NCI-H1694 treated with DMSO at 0.1 percent for 48 hours (cell line): ENCODE measurements at regions not wholly inside any gene's neighbourhood (a gene's known extent, or its start where the extent isn't known, plus 50 kb on each side); places are given as distances from the start of the nearest gene placed in this dataset.

Experiments
- DNase-seq: peaks from one replicate; lab custom pipeline; 2025; lab: John Stamatoyannopoulos, UW

DNA sequence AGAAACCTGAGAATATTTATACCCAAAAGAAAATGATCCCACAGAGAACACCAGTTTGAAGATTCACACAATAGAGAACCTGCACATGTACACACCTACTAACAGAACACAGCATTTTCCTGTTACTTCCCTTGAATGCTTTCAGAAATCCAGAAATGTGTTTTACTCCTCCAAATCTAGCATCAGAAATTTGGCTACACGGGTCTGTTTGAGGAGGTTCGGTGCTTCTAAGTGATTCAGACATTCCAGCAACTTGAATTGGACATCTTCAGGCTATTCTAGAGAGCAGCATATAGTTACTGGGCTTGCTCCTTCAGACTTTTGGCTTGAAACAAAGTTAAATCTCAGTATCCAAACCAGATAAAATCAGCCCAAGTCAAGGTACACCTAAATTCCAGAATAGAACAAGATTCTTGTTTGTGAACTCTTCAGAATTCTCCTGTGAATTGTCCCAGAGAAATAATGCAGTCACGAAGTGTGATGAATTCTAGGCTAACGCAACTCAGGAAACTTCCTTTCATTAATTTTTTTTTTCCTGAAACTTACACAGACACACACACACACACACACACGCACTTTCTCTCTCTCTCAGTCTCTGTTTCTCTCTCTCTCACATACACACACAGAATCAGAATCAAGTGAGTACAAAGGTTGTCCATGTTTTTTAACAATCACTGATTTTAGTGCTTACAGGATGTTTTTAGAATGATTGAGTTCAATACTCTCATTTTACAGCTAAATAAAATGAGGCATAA lies 278.4 kb upstream of the SNX7 start:
- DNase-seq = no peak

DNA sequence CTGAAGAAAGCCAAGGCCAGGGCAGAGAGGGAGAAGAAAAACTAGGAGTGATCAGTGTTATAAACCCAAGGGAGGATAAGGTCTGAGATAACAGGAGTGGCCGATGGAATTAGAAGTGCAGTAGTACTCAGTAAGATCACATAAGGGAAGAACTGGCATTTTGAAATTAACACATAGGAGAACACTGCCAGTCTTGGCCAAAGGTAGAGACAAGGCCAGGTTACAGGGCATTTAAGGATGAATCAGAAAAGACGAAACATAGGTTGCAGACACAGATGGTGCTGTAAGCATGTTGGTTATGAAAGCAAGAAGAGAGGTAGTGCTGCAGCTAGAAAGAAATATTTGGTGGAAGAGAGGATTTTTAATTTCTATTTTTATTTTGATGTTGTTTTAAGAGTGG lies 278.9 kb upstream of the SNX7 start:
- no peak for DNase-seq

DNA sequence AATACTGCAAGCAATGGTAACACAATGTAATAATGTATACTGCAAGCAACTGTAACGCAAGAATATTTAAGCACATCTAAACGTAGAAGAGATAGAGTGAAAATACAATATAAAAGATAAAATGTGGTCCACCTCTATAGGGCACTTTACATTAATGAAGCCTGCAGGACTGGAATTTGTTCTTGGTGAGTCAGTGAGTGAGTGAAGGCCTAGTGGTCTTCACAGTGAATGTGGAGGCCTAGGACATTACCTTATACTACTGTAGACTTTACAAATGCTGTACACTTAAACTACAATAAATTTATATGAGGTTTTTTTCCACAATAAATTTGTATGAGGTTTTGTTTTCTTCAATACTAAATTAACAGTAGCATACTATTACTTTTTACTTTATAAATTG lies 287.4 kb upstream of the SNX7 start:
- no peak for DNase-seq

DNA sequence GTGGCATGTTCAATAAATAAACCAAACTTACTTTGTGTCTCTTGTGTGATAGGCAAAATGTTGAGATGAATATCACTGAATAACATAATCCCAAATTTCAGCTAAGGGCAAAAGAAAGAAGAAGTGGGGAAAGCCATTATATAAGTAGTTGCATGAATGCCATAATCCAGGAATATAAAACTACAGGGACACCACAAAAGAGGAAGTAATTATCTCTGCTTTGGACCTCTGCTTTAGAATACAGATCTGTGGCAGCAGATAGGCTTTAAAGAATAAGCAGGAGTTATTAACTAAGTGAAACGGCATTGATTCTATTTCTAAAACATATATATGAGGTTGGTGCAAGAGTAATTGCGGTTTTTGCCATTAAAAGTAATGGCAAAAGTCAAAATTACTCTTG lies 288.5 kb upstream of the SNX7 start:
- DNase-seq = no peak

DNA sequence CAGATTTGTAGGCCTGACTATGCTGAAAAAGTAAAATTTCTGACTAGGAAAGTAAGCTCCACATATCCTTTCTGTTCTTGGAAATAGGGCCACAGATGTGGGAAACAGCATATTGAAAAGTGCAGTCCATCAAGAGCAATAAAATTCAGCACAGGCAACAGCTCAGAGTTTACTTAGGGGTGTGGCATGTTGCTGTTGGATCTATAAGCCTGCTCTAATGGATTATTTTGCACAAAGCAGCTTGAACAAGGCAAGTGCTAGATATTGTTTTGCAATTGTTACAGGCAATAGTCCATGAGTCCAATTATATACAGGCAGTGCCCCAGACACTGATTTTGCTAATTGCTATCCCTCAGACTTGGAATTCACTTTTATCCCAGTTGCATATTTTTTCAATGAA lies 289.8 kb upstream of the SNX7 start:
- DNase-seq = no peak

DNA sequence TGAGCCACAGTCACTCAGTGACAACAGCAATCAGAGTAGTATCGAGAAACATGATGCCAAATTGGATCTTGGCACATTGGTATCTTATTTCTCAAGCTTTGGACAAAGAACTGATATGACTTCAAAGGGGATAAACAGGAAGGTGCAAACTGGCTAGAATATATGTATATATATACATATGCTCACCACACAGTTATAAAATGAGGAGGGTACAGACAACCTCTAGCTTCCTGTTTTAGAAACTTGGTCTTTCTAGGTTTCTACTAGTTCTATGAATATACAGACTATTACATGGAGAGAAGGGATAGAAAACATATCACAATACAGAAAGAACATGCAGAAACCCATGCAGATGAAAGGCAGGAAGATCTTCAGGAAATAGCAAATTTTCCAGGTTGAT lies 292.1 kb upstream of the SNX7 start:
- no peak for DNase-seq

DNA sequence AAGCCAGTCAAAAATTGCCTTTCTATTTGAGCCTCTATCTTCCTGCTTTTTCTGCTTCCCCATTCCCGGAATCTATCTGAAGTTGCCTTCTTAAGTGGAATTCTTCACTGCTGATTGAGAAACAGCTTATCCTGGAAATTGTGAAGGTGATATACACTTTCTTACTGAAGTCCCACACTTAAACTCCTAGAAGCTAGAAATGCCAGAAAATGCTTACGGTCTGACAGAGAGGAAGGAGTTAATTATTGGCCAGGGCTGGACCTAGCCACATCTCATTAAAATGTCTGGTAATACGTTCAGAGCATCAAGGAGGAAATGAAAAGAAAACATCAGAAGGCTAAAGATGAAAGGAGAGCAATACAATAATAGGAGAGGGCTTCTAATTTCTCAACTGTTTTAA lies 292.5 kb upstream of the SNX7 start:
- DNase-seq = no peak

DNA sequence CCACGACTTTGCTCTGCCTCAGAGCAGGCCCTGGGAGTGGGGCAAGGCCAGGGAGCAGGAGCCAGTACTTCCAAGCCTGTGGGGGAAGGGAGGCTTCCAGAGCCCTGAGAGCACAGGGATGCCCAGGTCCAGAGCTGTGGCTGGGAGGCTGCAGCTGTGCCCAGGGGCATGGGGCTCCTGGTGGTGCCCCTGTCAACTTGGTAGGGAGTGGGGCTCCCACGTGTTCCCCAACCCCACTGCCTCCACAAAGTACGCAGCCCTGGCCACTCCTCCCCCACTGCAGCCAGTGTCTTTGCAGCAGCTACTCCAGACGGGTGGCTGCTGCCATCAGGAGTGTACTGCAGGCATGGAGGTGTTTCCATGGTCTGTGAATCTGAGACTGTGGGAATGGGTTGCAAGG lies 294.1 kb upstream of the SNX7 start:
- DNase-seq = no peak

DNA sequence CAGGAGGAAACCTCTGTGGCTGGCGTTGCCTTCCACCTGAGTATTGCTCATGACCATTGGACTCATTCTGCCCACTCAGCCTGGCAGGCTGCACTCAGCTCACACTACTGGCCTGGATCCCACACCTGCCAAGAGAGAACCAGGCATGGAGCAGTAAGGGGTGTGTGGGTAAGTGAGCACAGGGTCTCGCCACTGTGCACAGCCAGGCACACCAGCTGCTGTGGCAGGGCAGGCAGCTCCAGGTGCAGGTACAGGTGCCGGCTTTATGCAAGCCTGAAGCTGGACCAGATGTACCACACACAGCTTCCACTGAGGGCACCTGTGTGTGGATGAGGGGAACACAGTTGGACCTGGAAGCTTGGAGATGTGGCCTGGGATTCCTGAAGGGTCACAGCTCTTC lies 295.2 kb upstream of the SNX7 start:
- DNase-seq = no peak

DNA sequence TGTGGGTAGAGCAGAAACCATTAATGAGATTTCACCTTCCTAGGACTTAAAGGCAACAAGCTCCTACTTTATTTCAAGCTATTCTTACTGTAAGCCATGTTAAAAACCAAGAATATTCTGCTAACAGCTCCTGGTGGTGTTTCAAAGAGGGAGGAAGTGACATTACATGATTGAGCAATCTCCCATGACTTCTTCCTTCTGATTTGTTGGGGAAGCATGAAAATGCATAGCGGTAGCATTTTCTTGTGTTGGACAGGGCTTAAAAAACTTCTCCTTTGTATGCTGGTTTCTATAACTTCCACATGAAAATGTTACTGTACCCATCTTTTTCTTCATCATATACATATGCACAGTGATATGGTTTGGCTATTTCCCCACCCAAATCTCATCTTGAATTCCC lies 297.0 kb upstream of the SNX7 start:
- DNase-seq = no peak

DNA sequence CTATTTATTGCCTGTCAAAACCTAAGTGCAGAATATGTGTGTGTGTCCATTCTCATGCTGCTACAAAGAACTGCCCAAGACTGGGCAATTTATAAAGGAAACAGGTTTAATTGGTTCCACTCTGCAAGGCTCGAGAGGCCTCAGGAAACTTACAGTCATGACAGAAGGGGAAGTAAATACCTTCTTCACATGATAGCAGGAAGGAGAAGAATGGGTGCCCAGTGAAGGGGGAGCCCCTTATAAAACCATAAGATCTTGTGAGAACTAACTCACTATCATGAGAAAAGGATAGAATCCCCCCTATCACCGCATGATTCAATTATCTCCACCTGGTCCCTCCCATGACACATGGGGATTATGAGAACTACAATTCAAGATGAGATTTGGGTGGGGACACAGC lies 300.7 kb upstream of the SNX7 start:
- no peak for DNase-seq

DNA sequence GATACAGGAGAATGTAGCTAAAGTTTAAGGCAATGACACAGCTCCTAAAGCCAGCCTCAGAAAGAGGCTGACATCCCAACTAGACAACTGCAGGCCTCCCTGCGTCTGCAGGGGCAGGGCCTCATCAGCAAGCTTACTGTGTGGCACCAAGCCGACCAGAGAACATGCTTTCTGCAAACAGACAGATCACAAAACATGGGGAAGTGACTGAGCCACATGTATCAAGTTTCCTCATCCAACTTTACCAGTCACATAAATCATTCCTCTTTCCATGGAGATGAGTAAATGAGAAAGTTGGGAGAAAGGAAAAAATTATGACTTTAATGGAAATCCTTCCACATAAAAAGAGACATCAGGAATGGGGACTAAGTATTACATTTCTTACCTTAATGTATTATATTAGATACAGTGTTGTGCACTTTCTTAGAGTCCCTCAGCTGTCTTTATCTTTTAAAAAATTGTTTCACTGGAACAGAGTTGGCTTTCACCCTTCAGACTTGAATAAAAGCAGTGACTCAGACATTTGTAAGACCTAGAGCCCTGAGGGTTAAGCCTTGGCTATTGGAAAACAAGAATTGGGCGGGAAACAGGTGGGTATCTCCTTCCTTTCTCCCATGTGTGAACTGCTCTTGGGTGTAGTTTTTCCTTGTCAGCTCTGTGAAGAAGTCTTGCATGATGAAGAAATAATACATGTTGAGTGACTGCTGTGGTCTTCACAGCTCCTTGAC lies 305.7 kb upstream of the SNX7 start:
- DNase-seq = no peak

DNA sequence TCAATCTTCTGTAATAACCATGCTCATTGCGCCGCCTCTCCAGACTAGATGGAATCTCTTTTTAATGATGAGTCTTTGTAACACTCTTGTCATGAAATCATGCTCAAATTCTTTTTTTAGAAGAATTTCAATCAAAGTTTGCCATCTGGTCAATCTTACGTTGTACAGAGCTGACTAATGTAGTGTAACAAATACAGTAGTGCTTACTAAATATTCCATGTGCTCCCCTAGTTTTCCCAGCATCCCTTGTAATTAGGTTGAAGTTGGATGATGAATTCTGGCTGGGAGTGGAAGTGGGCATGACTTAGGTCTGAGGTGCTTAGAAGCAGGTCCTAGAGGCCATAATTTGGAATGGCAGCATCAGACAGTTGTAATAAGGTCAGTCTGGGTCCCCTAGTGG lies 309.1 kb upstream of the SNX7 start:
- DNase-seq = no peak

DNA sequence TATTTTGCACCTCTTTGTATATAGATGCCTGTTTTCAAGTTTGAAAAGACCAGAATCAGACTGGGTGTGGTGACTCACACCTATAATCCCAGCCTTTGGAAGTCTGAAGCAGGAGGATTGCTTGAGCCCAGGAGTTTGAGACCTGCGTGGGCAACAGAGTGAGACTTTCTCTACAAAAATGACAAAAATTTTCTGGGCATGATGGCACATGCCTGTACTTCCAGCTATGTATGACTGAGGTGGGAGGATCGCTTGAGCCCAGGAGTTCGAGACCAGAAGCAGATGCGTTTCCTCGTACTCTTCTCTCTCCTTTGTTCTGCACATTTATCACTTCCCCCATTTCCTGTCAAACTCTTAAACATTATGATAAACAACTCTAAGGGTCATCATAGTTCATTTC lies 310.0 kb upstream of the SNX7 start:
- DNase-seq = no peak

DNA sequence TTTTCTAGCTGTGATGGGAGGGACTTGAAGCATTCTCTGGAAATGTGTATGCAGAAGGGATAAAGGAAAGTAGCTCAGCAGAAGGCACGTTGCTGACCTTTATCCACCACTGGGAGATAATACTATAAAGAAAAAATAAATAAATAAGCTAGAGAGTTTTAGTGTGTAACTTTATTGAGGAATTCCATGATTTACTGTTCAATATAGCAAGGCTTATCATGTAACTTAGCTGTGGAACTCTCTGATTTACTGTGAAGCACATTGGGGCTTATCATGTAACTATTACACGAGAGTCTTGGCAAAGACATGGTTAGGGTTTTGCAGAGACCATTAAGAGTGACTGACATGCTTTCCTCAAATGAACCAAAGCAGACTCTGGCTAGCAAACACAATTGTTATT lies 316.1 kb upstream of the SNX7 start:
- no peak for DNase-seq

DNA sequence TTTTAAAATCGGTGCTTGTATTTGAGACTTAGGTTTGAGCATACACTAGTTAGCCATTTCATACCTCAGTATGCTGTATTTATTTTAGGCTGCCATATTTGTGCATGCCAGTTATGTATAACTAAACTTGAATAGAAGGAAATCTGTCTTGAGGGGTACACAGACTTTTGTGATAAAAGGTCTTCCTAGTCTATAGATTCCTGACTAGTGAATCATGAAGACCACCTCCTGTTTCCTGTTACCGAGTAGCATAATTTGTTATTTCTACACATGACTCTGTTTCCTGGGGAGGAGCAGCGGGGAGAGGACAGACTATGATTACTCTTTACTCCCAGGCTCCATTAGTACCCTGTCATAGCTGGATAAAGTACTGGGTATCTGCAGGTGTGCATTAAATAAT lies 316.8 kb upstream of the SNX7 start:
- no peak for DNase-seq

DNA sequence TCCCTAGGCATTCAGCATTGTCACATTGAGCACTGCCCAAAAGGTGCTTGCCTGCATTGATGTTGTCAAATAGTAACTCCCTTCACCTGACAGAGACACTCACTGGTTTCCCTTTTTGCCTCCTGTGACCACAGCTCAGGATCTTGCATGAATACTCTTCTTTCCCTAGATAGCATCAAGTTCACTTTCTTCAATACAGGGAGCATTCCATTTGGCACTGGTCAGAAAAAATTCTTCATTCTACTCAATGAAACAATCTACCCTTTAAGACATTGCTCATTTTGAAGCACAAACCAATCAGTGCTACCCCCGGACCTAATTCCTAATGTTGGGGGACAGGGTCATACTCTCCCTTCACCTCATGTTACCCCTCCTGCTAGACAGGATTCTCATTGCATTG lies 319.0 kb upstream of the SNX7 start:
- no peak for DNase-seq

DNA sequence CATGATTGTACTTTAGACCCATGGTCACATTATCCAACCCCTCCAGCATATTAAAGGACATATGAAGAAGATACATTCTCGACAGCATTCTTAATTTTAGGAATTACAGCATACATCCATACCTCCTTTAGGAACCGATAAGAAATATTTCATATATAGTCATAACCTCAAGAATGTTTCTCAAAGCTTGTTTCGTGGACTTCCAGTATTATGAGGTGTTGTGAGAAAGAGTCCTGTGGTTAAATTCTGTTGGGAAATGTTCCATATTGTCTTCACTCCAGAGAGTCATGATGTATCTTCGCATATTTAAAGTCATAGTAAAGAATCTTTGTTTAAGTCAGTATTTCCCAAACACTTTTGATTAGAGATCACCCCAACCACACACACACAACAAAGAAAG lies 321.0 kb upstream of the SNX7 start:
- DNase-seq = no peak

DNA sequence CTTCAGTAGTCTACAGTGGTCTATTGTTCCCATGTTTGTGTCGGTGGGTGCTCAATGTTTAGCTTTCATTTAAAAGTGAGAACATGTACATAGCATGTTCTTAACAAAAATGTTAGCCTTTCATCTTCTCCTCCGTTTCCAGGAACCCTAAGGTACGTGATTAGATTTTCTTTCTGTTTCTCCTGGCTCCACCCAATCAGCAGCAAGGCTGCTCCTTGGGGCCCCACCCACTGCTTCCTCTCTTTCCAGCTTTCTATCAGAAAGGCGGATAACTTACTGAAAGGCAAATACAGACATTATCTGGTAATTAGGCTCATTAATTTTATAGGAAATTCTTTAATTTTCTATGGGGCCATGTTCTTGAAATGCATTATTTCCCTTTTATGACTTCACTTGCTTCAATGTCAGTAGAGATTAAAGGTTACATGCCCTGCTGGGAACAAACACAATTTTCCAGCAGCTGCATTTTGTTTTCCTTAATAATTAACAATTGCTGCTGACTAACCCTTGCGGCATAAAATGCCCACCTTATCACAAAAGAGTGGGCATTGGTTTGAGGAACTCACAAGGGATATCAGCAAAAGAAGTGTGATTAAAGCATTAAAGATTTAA lies 324.9 kb upstream of the SNX7 start:
- DNase-seq = no peak

DNA sequence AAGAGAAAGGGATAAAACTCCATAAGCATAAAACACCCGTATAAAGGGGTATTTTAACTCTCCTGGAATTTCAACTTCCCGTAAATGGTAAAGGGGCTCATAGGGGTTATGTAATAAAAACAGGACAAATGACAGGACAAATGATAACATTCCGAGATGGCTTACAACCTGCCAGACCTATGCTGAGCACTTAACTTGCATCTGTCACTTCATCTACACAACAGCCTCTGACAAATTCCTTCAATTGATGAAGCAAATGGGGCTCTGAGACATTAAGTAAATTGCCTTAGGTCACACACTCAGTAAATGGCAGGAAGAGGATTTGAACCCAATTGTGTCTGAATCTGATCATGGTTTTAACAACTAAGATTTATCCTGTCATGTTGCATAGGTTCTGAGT lies 327.6 kb upstream of the SNX7 start:
- no peak for DNase-seq

DNA sequence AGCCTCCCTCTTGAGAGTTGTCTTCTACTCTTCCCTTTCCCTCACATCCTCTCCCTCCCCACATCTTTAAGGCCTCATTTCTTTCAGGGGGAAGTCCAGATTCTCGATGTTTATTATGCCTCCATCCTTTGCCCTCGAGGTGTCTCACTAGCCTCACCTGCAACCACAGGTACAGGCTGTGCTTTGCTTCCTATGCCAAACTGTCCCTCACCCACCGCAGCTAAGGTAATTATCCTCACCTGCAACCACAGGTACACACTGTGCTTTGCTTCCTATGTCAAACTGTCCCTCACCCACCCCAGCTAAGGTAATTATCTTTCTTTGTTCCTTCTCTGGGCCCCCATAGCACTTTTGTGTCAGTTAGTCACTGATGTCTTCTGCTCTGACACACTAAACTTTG lies 328.1 kb upstream of the SNX7 start:
- no peak for DNase-seq

DNA sequence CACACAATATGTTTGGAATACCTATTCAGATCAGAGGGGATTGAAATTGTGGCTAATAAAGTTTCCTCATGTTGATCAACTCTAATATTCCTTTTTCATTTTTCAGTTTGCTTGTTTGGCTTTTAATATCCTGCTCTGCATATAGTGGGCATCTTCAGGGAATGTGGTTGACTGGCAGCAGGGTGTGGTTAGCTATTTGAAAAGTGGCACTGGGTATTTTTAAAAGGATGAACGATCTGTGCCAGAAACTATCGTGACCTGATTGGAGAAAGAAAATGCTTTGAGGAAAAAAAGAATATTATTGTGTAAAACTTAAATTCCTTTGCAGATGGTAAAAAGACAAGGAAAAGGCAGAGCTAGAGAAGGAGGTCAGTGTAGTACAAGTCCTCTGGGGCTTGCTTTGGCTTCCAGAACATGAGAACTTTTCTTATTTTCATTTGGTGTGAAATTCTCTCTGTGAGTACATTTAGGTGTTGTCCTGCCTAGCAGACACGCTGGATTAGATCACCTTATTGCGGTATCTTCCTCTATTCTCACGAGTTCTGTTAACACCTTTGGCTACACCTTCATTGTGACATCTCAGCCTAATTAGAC lies 329.7 kb upstream of the SNX7 start:
- no peak for DNase-seq

DNA sequence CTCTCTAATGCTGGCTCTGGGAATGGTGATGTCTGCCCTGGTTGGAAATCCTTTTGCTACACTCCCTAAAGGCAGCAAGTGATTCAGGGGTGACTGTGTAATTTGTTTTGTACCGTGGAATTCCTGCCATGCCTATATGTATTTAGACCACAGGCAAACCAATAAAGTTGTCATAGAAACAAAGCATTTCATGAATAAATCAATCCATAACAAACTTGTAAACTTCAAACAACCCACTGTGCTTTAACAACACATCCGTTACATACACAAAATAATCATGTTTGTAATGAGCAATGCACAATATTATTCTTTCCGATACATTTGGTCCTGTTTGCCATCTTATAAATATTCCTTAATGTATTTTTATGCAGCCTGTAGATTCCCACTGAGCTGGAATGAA lies 330.3 kb upstream of the SNX7 start:
- no peak for DNase-seq
